Fibroblast of gingiva (primary cell): ENCODE measurements at regions not wholly inside any gene's neighbourhood (a gene's known extent, or its start where the extent isn't known, plus 50 kb on each side); places are given as distances from the start of the nearest gene placed in this dataset.
A peak's percentile ranks its signal among the peaks of the same experiment; 100 is the strongest.

Experiments used
- DNase-seq: peaks from one replicate; pipeline ENCODE4 v3.0.0-alpha.2; 2011; ENCODE audit warnings: low read depth

- no peak for DNase-seq
Observed at GRCh38 chr16:86773354-86773715, 195.0 kb downstream of the FOXL1 start.

- no peak for DNase-seq
Observed at GRCh38 chr16:86774931-86775330, 196.6 kb downstream of the FOXL1 start.

- peak; percentile 35 for DNase-seq
Observed at GRCh38 chr16:86775511-86775921, 197.2 kb downstream of the FOXL1 start.

- DNase-seq = peak; percentile 74
Observed at GRCh38 chr16:86777381-86777946, 199.1 kb downstream of the FOXL1 start.

GRCh38 chr16:86778108-86778745 lies 199.9 kb downstream of the FOXL1 start:
- DNase-seq = no peak

- no peak for DNase-seq
Observed at GRCh38 chr16:86778978-86779377, 200.6 kb downstream of the FOXL1 start.

- no peak for DNase-seq
Observed at GRCh38 chr16:86781046-86781445, 202.7 kb downstream of the FOXL1 start.

- DNase-seq = peak; percentile 97
Observed at GRCh38 chr16:86783636-86784626, 205.6 kb downstream of the FOXL1 start.

GRCh38 chr16:86786338-86786737 lies 208.0 kb downstream of the FOXL1 start:
- DNase-seq = no peak

- no peak for DNase-seq
Observed at GRCh38 chr16:86786994-86787393, 208.6 kb downstream of the FOXL1 start.

- no peak for DNase-seq
Observed at GRCh38 chr16:86787538-86787937, 209.2 kb downstream of the FOXL1 start.

GRCh38 chr16:86789621-86790051 lies 211.3 kb downstream of the FOXL1 start:
- peak; percentile 27 for DNase-seq

- DNase-seq = no peak
Observed at GRCh38 chr16:86791287-86792035, 213.1 kb downstream of the FOXL1 start.

GRCh38 chr16:86794216-86794864 lies 216.0 kb downstream of the FOXL1 start:
- no peak for DNase-seq

GRCh38 chr16:86797700-86798099 lies 219.4 kb downstream of the FOXL1 start:
- no peak for DNase-seq

GRCh38 chr16:86798247-86799041 lies 220.1 kb downstream of the FOXL1 start:
- DNase-seq = no peak

GRCh38 chr16:86799367-86799766 lies 221.0 kb downstream of the FOXL1 start:
- no peak for DNase-seq

GRCh38 chr16:86800894-86801293 lies 222.5 kb downstream of the FOXL1 start:
- DNase-seq = no peak

GRCh38 chr16:86802013-86802412 lies 223.7 kb downstream of the FOXL1 start:
- DNase-seq = no peak

- DNase-seq = no peak
Observed at GRCh38 chr16:86805188-86805587, 226.8 kb downstream of the FOXL1 start.
